GM18909 (cell line): ENCODE measurements at regions not wholly inside any gene's neighbourhood (a gene's known extent, or its start where the extent isn't known, plus 50 kb on each side); places are given as distances from the start of the nearest gene placed in this dataset.
"Not testable (repeated sequence)": the region's sequence is repeated elsewhere in the genome, so short reads cannot be mapped to it uniquely, and the experiment has no call there.

Experiments used
- ATAC-seq: cut with Tn5 transposase; IDR thresholded peaks from one replicate; pipeline ENCODE4 v1.9.1; 2021; ENCODE audit warnings: mild to moderate bottlenecking; ENCODE audit not compliant: unreplicated experiment, poor library complexity

DNA sequence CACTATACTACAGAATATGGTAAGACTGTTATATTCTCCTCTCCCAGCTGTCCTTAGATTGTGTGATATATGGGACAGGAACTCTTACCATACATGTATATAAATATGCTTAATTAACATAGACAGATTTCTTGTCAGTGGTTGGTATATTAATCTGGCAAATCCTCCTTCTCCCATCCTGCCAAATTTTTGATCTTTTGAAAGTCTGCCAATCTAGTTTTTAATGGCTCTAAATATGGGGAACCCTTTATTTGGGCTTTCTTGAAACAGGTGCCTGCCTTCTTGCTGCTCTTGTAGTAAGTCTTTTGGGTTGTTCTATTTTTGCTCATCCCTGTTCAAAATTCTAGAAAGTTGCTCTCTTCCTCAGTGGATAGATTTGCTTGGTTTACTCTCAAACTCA lies 63.5 kb downstream of the SPATA31D1 start:
- ATAC-seq, result no peak

DNA sequence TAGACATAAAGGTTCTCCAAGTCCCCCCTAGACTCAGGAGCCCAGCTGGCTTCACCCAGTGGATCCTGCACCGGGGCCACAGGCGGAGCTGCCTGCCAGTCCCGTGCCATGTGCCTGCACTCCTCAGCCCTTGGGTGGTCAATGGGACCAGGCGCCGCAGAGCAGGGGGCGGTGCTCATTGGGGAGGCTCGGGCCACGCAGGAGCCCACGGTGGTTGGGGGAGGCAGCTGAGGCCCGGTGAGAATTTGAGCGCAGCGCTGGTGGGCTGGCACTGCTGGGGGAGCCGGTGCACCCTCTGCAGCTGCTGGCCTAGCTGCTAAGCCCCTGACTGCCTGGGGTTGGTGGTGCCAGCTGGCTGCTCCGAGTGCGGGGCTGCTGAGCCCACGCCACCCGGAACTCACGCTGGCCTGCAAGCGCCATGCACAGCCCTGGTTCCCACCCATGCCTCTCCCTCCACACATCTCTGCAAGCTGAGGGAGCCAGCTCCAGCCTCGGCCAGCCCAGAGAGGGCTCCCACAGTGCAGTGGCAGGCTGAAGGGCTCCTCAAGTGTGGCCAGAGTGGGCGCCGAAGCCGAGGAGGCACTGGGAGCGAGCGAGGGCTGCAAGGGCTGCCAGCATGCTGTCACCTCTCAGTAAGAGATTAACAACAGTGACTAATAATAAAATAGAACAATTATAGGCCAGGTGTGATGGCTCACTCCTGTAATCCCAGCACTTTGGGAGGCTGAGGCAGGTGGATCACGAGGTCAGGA lies 65.9 kb downstream of the SPATA31D1 start:
- ATAC-seq, result no peak

DNA sequence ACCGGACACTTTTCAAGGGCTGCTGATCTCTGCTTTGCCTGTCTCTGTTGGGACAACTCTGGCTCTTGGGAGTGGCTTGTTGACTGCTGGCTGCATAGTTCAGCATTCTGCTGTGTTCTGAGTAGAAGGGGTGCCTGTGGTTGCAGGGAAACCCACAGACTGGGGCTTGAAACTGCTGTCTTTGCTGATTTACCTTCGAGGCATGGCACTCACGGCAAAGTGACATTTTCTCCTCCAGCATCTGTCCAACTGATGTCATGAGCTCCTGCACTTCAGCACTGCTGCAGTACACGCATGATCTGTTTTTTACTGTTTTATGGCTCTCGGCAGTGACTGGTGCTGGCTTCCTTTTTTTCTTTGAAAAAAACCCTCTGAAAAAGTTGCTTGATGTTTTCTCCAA lies 69.2 kb downstream of the SPATA31D1 start:
- no peak for ATAC-seq

DNA sequence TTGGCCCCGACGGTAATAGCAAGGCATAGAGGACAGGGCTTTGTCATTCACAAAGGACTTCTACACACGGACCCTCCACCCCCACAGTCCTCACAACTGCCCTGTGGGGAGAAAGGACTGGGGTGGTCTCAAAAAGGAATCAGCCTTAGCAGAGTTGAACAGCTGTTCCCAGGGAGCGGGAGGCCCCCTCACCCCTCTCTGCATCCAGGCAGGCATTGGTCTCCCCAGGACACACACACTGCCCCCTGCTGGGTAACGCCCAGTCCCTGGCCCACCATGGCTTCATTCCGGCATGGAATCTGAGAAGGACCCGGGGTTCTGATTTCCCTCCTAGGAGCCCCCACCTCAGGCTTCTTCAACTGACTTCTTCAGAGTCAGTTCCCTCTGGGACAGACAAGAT lies 73.2 kb downstream of the SPATA31D1 start:
- not testable (repeated sequence) for ATAC-seq

DNA sequence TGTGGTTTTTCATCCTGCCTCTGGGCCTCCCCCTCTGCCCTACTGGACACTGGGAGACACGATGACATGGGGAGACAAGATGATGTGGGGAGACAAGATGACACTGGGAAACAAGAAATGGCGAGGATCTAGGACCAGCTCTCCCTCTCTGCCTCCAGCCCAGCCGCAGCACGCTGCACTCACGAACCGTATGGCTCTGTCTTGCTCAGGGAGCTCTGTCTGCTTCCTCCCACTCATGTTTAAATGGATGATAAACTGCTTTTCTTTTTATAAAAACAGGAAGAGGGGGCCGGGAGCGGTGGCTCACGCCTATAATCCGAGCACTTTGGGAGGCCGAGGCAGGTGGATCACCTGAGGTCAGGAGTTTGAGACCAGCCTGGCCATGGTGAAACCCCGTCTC lies 73.7 kb downstream of the SPATA31D1 start:
- ATAC-seq, result no peak

DNA sequence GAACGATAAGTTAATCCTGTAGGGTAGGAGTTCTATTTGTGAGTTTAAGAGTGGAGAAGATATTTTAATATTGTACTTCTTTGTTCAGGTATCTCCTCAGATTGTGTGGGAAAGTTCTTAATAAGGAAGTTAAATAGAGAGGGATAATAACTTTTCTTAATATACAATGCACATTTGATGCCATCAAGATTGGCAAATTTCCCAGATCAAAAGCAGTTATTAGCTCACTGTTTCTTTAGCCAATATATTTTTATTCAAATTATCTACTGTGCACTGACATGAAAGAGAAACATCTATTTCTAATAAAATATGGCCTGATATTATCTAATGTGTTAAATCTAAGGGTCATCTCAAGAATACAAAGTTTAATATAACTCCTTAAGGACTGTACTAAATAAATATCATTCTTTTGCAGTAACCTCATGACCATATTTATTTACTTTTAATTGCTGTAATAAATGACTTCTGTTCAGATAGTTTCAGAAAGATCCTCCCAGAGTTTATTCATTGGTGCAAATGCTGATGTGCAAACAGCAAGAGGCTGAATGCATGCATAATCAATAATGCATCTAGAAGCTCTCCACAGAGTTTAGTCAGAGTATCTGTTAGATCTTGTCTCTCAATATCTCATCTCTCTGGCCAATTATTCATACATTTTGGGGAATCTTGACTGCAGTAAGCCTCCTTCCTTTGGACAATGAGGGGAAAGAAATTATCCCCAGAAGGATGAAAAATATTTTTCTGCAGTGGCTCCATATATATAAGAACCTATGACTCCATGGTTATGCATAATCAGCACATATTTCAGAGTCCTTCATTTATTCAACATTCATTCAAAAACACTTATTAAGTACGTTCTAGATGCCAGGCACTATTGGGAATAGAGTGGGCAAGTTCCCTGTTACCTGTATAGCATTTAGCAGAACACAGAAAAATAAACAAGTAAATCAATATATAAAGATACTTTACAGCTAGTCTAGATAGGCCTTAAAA lies 85.3 kb downstream of the SPATA31D1 start:
- ATAC-seq, result no peak

DNA sequence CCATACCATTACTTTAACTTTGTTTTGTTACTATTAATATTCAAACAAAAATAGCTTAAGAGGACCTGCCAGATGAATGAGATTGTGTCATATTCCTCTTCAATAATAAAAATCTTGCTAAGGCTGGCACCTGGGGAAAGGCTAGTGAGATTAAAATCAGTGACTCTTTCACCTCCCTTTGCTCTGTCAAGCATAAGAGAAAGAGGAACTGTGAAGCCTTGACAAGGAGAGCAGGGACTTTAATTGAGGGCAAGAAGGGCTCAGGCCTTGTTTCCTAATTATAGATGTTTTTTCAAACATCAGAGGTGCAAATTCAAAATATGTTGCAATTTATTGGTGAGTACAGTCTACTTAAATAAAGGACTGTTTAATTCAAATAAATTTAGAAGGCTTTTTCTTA lies 91.7 kb downstream of the SPATA31D1 start:
- peak; percentile 54 for ATAC-seq

DNA sequence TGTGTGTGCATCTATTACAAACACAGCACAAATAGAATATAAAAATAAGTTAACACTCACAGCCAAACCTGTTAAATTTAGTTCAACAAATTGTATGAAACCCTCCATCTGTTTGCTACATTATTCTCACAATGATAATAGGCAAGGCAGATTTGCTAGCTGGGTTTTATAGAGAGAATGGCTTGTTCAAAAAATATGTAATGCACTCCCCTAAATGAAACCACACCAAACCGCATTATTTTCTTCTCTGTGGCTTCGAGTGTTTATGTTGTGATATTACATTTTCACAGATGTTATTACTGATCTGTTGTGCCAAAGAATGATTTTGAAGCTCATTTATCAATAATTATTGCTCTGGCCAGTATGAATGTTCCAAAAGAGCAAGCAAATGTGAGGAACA lies 92.9 kb downstream of the SPATA31D1 start:
- no peak for ATAC-seq

DNA sequence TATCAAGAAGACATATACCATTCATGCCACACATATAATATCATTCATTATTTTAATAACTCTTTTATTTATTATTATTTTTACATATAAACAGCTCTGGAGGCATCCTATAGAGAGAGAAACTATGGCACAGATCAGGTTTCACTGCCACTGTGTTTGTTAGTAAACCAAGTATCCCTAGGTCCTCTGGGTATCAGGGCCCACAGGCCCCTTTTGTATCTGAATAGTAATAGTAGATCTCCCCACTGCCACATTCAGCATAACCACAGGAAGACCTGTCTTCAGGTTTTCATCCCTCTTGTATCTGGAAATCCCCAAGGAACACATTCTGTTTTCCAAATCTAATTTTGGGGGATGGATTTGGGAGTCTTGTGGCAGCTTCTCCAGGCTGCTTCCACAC lies 94.0 kb downstream of the SPATA31D1 start:
- ATAC-seq, result no peak

DNA sequence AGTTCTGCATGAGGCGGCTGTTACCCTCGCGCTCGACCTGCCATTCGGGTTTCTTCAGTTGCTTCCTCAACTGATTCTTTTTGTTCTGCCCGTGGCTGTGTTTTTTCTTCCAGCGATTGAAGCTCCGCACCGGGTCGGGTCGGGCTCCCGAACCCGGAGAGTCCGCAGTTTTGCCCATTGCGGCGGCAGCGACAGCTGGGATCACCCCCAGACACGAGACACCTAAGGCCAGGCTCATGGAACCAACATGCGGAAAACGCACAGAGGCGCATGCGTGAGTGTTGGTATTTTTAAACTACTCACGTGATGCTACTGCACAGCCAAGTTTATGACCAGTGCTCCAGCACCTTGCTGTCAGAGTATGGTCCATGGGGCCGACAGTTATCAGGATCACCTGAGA lies 100.0 kb downstream of the SPATA31D1 start:
- ATAC-seq, result no peak

DNA sequence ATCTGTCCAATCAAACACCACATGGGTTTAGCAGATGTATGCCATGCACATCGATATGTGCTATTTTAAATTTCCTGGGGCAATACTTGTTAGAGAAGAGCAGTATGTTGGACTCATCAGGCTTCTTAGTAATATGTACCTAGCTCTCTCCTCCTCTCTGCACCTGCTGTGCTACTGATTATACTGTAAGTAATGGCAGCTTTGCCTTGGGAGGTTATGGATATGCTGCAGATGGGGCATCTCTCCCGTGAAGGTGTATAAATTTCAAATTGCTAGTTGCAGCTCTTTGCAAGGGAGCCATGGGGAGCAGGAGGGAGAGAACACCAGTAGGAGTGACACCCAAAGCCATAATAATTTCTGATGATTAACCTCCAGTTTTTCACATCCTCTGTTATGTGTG lies 101.5 kb downstream of the SPATA31D1 start:
- no peak for ATAC-seq

DNA sequence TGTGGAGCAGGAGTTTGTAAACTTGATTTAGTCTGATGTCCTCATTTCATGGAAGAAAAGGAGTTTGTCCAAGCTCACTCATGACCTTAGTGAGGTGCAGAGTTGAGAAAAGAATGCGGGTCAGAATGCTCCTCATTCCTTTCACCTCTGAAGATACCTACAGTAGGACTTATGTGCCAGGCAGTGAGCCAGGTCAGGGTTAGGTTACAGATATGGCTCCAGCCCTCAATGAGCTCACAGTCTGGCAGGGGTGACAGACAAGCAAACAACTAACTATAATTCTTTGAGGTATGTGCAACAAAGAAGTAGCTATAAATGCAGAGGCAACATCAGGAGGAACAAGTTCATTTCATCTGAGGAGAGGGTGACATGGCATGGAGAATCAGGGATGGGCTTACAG lies 102.5 kb downstream of the SPATA31D1 start:
- ATAC-seq, result no peak

DNA sequence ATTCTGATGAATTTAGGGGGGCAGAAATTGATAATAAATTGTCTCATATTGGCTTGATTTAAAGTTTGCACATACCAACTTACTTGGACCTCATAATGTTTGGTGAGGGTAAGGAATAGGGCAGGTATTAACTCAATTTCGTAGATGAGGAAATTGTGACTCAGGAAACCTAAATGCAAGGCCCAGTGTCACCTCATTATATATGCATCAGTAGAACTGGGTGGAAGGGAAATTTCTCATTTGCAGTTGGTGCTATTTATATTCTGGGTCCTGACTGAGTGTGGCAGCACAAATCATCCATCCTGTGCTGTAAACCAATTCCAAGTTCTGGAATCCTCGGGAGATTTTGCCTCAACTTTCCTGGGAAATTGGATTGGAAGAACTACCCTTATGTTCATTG lies 103.0 kb downstream of the SPATA31D1 start:
- ATAC-seq, result peak; percentile 46

DNA sequence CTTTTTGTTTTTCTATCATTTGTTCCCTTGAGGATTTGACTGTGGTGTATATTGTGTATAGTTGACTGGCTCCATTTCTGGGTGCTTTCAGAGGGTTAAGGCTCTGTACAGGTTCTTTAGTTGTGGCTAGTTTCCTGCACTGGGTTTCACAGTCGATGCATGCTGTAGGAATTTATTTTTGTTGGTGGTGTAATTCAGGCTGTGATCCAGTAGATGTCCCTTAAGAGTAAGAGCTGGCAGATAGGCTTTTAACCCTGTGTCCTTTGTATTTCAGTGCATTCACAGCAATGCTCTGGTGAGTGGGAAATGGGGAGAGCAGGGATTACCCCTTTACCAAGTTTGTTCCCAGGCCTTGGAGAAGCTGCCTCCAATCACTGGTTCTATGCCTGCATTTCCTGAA lies 112.9 kb downstream of the SPATA31D1 start:
- no peak for ATAC-seq

DNA sequence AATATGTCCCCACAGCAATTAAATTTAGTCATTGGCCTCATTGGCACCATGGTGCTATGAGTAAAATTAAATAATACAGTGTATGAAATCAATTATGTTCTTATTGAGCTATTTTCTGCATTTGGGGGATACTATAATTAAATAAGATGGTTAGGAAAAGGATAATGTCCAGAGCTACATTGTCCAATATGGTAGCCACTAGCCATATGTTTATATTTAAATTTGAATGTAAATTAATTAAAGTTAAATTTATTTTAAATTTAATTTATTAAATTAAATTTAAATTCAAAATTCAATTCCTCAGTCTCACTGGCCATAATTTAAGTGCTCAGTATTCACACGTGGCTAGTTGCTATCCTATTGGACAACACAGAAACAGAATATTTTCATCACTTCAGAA lies 115.7 kb downstream of the SPATA31D1 start:
- ATAC-seq, result no peak

DNA sequence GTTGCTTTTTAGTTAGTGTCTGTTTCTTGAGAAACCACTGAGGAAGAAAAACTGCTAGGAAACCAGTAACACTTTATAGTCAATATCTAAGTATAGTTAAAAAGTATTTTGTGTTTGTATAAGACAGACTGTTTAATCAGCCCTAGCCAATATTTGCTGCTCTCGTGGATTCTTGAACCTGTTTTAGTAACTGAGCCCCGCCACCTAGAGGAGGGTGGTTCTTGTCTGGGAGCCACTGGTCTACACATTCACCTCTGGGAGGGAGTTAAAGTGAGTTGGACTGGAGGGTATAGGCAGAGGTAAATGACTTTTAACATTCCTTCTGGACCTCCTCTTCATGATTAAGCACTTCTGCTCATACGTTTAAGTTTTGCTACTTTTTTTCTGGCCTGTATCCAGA lies 117.2 kb downstream of the SPATA31D1 start:
- ATAC-seq, result no peak

DNA sequence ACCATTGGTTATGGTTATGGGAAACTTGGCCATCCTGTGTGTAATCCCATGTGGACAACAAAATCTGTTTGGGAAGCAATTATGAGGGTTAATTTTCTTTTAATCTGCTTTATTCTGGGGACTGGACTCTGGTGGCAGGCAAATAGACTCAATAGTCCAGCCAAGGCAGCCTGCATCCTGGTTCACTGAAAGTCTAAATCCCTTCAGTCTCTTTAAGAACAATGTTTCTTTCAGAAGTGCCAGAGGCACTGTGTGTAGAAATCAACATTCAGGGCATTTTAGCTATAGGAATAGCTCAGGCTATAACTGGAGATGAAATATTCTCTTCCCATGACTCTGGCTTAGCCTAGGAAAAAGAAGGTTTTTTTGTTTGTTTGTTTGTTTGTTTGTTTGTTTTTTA lies 118.0 kb downstream of the SPATA31D1 start:
- ATAC-seq, result no peak

DNA sequence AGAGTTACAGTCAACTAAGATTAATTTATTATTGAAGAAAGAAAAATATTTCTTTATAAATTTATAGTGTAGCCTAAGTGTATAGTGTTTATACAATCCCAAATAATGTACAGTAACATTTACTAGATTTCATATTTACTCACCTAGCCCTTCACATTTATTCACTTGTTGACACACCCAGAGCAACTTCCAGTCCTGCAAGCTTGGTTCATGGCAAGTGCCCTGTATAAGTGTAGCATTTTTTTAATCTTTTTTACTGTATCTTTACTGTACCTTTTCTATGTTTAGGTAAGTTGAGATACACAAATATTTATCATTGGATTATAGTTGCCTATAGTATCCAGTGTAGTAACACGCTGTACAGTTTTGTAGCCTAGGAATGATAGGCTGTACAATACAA lies 119.9 kb downstream of the SPATA31D1 start:
- ATAC-seq, result no peak

DNA sequence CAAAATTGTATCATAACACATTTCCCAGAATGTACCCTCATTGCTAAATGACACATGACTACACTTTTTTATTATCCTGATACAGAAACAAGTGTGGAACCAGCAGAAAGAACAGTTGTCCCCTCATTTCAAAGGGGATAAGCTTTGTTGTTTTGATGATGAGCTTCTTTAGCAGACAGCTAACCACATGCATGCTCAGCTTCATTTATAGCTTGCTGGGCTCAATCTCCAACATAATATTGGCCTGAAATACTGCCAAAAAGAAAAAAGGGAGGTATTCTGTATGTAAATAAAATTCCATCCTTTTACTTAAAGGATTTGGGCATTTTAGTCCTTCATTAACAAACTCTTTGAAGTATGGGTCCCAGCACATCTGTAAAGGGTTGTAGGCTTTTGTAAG lies 120.4 kb downstream of the SPATA31D1 start:
- no peak for ATAC-seq

DNA sequence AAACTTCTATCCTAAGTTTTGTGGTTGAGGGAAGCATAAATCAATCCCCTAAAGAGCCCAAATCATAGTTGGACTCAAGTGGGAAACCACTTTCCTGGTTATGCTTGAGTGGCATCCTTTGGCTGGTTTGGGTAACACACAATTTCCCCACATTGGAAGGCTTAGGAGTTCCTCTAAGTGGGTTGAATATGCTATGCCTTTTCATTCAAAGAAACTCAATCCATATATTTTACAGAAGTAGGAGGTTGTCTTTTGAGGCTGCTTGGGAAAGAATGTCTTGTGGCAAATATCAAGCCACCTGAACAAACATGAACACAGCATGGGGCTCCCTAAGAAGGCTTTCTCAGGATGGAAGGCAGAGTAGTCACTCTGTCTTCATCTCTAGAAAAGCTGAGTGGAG lies 121.1 kb downstream of the SPATA31D1 start:
- ATAC-seq, result no peak

DNA sequence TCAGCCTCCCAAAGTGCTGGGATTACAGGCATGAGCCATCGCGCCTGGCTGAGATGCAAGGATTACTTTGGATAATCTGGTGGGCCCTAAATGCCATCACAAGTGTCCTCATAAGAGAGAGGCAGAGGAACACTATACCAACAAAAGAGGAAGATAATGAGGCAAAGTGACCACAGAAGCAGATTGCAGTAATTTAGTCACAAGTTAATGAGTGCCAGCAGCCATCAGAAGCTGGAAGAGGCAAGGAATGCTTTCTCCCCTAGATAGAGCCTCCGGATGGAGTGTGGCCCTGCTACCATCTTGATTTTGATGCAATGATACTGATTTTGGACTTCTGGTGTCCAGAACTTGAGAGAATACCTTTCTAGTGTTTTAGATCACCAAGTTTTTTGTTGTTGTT lies 122.3 kb downstream of the SPATA31D1 start:
- no peak for ATAC-seq

DNA sequence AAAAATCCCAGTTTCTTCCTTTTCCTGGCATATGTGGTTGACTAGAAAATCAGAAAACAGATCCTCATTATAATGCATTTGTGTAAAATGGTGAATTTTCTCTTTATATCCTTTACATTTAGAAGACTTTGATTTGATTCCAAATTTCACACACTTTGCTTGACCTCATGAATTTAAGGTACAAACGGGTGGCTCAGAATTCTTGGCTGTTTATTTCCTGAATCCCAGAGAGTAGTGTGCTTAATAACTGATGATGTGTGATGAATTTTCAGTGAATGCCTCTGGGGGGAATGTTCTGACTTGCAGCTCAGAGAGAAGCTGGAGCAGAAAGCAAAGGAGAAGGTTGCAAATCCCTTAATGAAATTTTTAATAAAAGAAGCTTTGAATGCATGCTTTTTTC lies 126.8 kb downstream of the SPATA31D1 start:
- no peak for ATAC-seq
